SU-DHL-6 (cell line): ENCODE measurements at regions not wholly inside any gene's neighbourhood (a gene's known extent, or its start where the extent isn't known, plus 50 kb on each side); places are given as distances from the start of the nearest gene placed in this dataset.

Experiments
- H2AFZ ChIP-seq: fragments of 200-600 bp; sonication (generic); 2 replicates; pipeline ENCODE4 v1.6.1; 2014; ENCODE audit warnings: low read depth, mild to moderate bottlenecking, moderate library complexity, mixed read lengths, antibody characterized with exemption, low read length; ENCODE audit not compliant: severe bottlenecking
- H3F3A ChIP-seq: fragments of 200-600 bp; shearing (Covaris generic); 2 replicates; pipeline ENCODE4 v1.6.0; 2016; ENCODE audit warnings: antibody characterized with exemption, mild to moderate bottlenecking; ENCODE audit not compliant: insufficient read depth
- H3K27ac ChIP-seq: fragments of 200-600 bp; sonication (generic); 2 replicates; pipeline ENCODE4 v1.5.1; 2016; ENCODE audit warnings: low read depth, mild to moderate bottlenecking, low read length, moderate library complexity, mixed read lengths
- H3K27me3 ChIP-seq: fragments of 200-600 bp; sonication (generic), shearing (Covaris generic); 2 replicates; pipeline ENCODE4 v1.6.0; 2014; ENCODE audit warnings: mild to moderate bottlenecking, low read length
- H3K36me3 ChIP-seq: fragments of 200-600 bp; sonication (generic); 2 replicates; pipeline ENCODE4 v1.6.1; 2014; ENCODE audit warnings: mild to moderate bottlenecking, low read length, mixed read lengths
- H3K4me2 ChIP-seq: fragments of 300-600, 200-600 bp; shearing (Covaris generic), sonication (generic); 2 replicates; pipeline ENCODE4 v1.6.0; 2014; ENCODE audit warnings: low read length, low read depth, mild to moderate bottlenecking; ENCODE audit not compliant: poor library complexity, severe bottlenecking
- H3K4me3 ChIP-seq: fragments of 200-600 bp; sonication (generic); 2 replicates; pipeline ENCODE4 v1.5.1; 2014; ENCODE audit warnings: antibody characterized with exemption, low read length, mild to moderate bottlenecking, mixed read lengths; ENCODE audit not compliant: insufficient read depth, poor library complexity, severe bottlenecking
- H3K79me2 ChIP-seq: fragments of 200-600 bp; sonication (generic); 2 replicates; pipeline ENCODE4 v1.6.1; 2014; ENCODE audit warnings: mild to moderate bottlenecking, low read length, moderate library complexity; ENCODE audit not compliant: insufficient read depth
- H3K9ac ChIP-seq: fragments of 200-600 bp; sonication (generic); 2 replicates; pipeline ENCODE4 v1.7.0; 2014; ENCODE audit warnings: mild to moderate bottlenecking, low read length
- H3K9me2 ChIP-seq: fragments of 200-600 bp; sonication (generic); replicated peaks from 2 replicates; pipeline ENCODE4 v1.6.1; 2014; ENCODE audit warnings: low read length; ENCODE audit not compliant: insufficient read depth
- H3K9me3 ChIP-seq: fragments of 200-600 bp; sonication (generic); 2 replicates; pipeline ENCODE4 v1.6.1; 2014; ENCODE audit warnings: low read length, mixed read lengths; ENCODE audit not compliant: insufficient read depth
- H4K20me1 ChIP-seq: fragments of 200-600 bp; sonication (generic); 2 replicates; pipeline ENCODE4 v1.6.1; 2014; ENCODE audit warnings: low read depth, mild to moderate bottlenecking, antibody characterized with exemption, low read length, moderate library complexity, mixed read lengths
- EZH2phosphoT487 ChIP-seq: fragments of 200-600 bp; sonication (generic), shearing (Covaris generic); conservative IDR thresholded peaks from 2 replicates; pipeline ENCODE4 v1.6.1; 2018; ENCODE audit warnings: mild to moderate bottlenecking, antibody characterized with exemption, low read length, moderate library complexity, mixed read lengths
- TF ChIP-seq, protein P1 (sequence below): fragments of 200-600 bp; sonication (generic); IDR thresholded peaks from one replicate; pipeline ENCODE4 v1.5.1; 2017; ENCODE audit warnings: antibody characterized with exemption, mild to moderate bottlenecking, low read length, moderate library complexity; ENCODE audit not compliant: insufficient read depth, poor library complexity, severe bottlenecking

DNA sequence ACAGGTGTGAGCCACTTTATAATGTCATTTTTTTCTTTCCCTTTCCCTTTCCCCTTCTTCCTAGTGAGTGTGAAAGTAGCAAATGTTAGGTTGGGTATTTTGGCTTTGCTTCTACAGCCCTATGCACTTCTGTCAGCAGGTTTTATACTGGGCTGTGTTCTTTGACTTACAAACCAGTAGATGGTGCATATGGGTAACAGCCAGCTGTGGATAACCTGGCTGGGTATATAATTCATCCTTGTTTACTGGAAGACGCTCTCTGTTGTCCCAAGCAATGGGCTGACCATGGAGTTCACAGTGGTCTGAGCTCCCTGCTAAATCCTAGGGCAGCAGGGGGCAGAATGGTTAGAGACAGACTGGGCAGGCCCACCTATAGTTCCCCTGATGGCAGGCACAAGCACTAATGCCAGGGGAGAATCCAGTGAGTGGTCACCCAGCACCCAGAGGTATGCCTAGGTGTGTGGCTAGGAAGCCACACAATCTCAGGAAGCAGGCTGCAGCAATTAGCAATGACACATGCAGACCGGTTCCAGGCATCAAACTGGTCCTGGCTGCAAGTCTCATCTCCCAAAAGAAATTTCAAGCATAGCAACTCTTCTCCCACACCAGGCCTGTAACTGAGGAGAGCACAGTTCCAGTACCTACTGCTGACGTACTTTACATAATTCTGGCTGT lies 592.7 kb upstream of the MAN1A1 start:
- no peak overlapping the region for H3K9ac ChIP-seq
- no peaks in the 10 kb centered on the region for H3K79me2 ChIP-seq
- TF ChIP-seq EZH2phosphoT487: no peak
- TF ChIP-seq, protein P1, sequence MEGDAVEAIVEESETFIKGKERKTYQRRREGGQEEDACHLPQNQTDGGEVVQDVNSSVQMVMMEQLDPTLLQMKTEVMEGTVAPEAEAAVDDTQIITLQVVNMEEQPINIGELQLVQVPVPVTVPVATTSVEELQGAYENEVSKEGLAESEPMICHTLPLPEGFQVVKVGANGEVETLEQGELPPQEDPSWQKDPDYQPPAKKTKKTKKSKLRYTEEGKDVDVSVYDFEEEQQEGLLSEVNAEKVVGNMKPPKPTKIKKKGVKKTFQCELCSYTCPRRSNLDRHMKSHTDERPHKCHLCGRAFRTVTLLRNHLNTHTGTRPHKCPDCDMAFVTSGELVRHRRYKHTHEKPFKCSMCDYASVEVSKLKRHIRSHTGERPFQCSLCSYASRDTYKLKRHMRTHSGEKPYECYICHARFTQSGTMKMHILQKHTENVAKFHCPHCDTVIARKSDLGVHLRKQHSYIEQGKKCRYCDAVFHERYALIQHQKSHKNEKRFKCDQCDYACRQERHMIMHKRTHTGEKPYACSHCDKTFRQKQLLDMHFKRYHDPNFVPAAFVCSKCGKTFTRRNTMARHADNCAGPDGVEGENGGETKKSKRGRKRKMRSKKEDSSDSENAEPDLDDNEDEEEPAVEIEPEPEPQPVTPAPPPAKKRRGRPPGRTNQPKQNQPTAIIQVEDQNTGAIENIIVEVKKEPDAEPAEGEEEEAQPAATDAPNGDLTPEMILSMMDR: no peak
- no peak overlapping the region for H2AFZ ChIP-seq
- H3K27ac ChIP-seq: no peak overlapping the region
- H3K36me3 ChIP-seq: no peaks in the 10 kb centered on the region
- H3K4me2 ChIP-seq: no peak overlapping the region
- H3K9me2 ChIP-seq: no peaks in the 10 kb centered on the region
- H3K4me3 ChIP-seq: no peak overlapping the region
- H4K20me1 ChIP-seq: no peaks in the 10 kb centered on the region
- H3F3A ChIP-seq: no peaks in the 10 kb centered on the region
- no peaks in the 10 kb centered on the region for H3K27me3 ChIP-seq
- no peaks in the 10 kb centered on the region for H3K9me3 ChIP-seq

DNA sequence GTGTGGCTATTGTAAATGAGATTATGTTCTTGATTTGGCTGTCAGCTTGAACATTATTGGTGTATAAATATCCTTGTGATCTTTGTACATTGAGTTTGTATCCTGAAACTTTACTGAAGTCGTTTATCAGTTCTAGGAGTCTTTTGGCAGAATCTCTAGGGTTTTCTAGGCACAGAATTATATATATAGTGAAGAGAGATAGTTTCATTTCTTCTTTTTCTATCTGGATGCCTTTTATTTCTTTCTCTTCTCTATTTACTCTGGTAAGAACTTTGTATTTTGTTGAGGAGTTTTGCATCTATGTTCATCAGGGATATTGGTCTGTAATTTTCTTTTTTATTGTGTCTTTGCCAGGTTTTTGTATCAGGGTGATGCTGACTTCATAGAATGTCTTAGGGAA lies 589.2 kb upstream of the MAN1A1 start:
- TF ChIP-seq, protein P1: no peak
- TF ChIP-seq EZH2phosphoT487: no peak
- Histone ChIP-seq H3K36me3 (no peaks in the 10 kb centered on the region), H3F3A (no peaks in the 10 kb centered on the region), H3K9ac (no peak overlapping the region), H3K27me3 (no peaks in the 10 kb centered on the region), H3K27ac (no peak overlapping the region), H4K20me1 (no peaks in the 10 kb centered on the region), H3K4me2 (no peak overlapping the region), H3K9me2 (no peaks in the 10 kb centered on the region), H3K9me3 (no peaks in the 10 kb centered on the region), H3K4me3 (no peak overlapping the region), H3K79me2 (no peaks in the 10 kb centered on the region), H2AFZ (no peak overlapping the region)

DNA sequence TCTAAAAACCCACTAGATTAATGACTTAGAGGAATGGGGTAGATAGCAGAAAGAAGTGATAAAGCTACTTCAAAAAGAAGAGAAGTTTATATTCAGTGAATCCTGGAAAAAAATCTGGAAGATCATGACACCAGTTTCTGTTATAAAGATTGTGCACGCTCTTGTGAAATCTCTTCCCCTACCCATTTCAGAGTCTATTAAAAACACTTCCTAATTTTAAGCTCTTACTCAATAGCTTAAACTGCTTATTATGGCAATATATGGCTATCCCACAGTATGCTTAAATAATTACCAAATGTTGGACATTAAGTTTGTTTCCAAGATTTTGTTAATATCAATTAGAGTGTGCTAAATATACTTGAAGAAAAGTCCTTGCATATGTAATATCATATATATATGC lies 585.3 kb upstream of the MAN1A1 start:
- no peak for TF ChIP-seq EZH2phosphoT487
- TF ChIP-seq, protein P1: no peak
- Histone ChIP-seq H3K9me3 (no peaks in the 10 kb centered on the region), H3K79me2 (no peaks in the 10 kb centered on the region), H4K20me1 (no peaks in the 10 kb centered on the region), H3K27me3 (no peaks in the 10 kb centered on the region), H2AFZ (no peak overlapping the region), H3K9me2 (no peaks in the 10 kb centered on the region), H3F3A (no peaks in the 10 kb centered on the region), H3K4me3 (no peak overlapping the region), H3K27ac (no peak overlapping the region), H3K4me2 (no peak overlapping the region), H3K9ac (no peak overlapping the region), H3K36me3 (no peaks in the 10 kb centered on the region)
